HFF-Myc (cell line): ENCODE measurements at regions not wholly inside any gene's neighbourhood (a gene's known extent, or its start where the extent isn't known, plus 50 kb on each side); places are given as distances from the start of the nearest gene placed in this dataset.

Experiments
- DNase-seq: peaks from one replicate; pipeline ENCODE4 v3.0.0-alpha.2; 2011; ENCODE audit warnings: low read depth; ENCODE audit errors: extremely low read depth
- H3K4me3 ChIP-seq: replicated peaks from 2 replicates; pipeline ENCODE4 v1.5.1; 2011; ENCODE audit warnings: low read depth, mild to moderate bottlenecking, control low read depth, low read length
- CTCF ChIP-seq: IDR thresholded peaks from 2 replicates; pipeline ENCODE4 v1.5.1; 2012; ENCODE audit warnings: mild to moderate bottlenecking, low read depth, low read length, control low read depth; ENCODE audit errors: missing control alignments

GRCh38 chr9:119060629-119061385 is 308.4 kb downstream of the BRINP1 start:
- no peak for DNase-seq

GRCh38 chr9:119071636-119072035 is 297.6 kb downstream of the BRINP1 start:
- no peak for DNase-seq
- H3K4me3 ChIP-seq = no peak overlapping the region
- no peak for TF ChIP-seq CTCF

More at GRCh38 chr9:119060629-119061385, 308.4 kb downstream of the BRINP1 start:
- H3K4me3 ChIP-seq = no peak overlapping the region
- no peak for TF ChIP-seq CTCF

GRCh38 chr9:119074017-119074416 is 295.2 kb downstream of the BRINP1 start:
- no peak overlapping the region for H3K4me3 ChIP-seq
- DNase-seq = no peak
- TF ChIP-seq CTCF = no peak

GRCh38 chr9:119078015-119078414 is 291.2 kb downstream of the BRINP1 start:
- TF ChIP-seq CTCF = no peak
- H3K4me3 ChIP-seq = no peak overlapping the region
- DNase-seq = no peak

GRCh38 chr9:119083673-119084072 is 285.6 kb downstream of the BRINP1 start:
- H3K4me3 ChIP-seq = no peak overlapping the region
- TF ChIP-seq CTCF = no peak
- no peak for DNase-seq

GRCh38 chr9:119086590-119086989 is 282.6 kb downstream of the BRINP1 start:
- no peak for TF ChIP-seq CTCF
- DNase-seq = no peak
- H3K4me3 ChIP-seq = no peak overlapping the region
